Thyroid gland (tissue), 4 donors: ENCODE measurements at regions not wholly inside any gene's neighbourhood (a gene's known extent, or its start where the extent isn't known, plus 50 kb on each side); places are given as distances from the start of the nearest gene placed in this dataset.

Experiments
- DNase-seq, 2 donors: peaks; one replicate each; pipeline ENCODE4 v3.0.0-alpha.2; 2019
- H3K27ac ChIP-seq, 3 donors: fragments of 200-600 bp; sonication (generic); 1 replicate in 2 of 3; 2 replicates in 1 of 3; pipeline ENCODE4 v1.5.1; 2016 to 2019; ENCODE audit warnings: mild to moderate bottlenecking in 1 of 3, moderate library complexity in 1 of 3
- H3K27me3 ChIP-seq: fragments of 200-600 bp; sonication (generic); one replicate; pipeline ENCODE4 v1.5.1; 2019
- H3K36me3 ChIP-seq, 2 donors: fragments of 200-600 bp; sonication (generic); one replicate each; pipeline ENCODE4 v1.5.1; 2016 to 2019
- H3K4me1 ChIP-seq, 2 donors: fragments of 200-600 bp; sonication (generic); one replicate each; pipeline ENCODE4 v1.5.1; 2017 to 2019
- H3K4me3 ChIP-seq, 3 donors: fragments of 200-600 bp; sonication (generic); replicated peaks in 1 of 3; 1 replicate in 2 of 3; 2 replicates in 1 of 3; pipeline ENCODE4 v1.5.1; 2016; ENCODE audit warnings: mild to moderate bottlenecking in 1 of 3
- H3K9me3 ChIP-seq: fragments of 200-600 bp; sonication (generic); one replicate; pipeline ENCODE4 v1.5.1; 2017
- POLR2A ChIP-seq, 2 donors: fragments of 450-650 bp; IDR thresholded peaks; one replicate each; pipeline ENCODE4 v1.6.1; 2017; ENCODE audit warnings: antibody characterized with exemption in 2 of 2, mild to moderate bottlenecking in 2 of 2, moderate library complexity in 1 of 2
- whole genome bisulfite sequencing, 2 donors: methylation state at CpG; one replicate each; pipeline ENCODE4 v1.1.5; 2017; 5-methylcytosine and 5-hydroxymethylcytosine counted together
- intact Hi-C: fragments of 100-400 bp; cut with DNase I; formaldehyde crosslinking; loops from one replicate; pipeline ENCODE4 v1.15.1; 2023
- TF ChIP-seq, protein P1 (sequence below), 6 experiments: fragments of 200-600 bp in 3 of 6; fragments of 450-650 bp in 3 of 6; sonication (generic) in 3 of 6; IDR thresholded peaks; one replicate each; pipeline ENCODE4 v1.5.1; 2016 to 2019; ENCODE audit warnings: antibody characterized with exemption in 6 of 6, mild to moderate bottlenecking in 2 of 6, inconsistent platforms in 1 of 6, moderate library complexity in 1 of 6

DNA sequence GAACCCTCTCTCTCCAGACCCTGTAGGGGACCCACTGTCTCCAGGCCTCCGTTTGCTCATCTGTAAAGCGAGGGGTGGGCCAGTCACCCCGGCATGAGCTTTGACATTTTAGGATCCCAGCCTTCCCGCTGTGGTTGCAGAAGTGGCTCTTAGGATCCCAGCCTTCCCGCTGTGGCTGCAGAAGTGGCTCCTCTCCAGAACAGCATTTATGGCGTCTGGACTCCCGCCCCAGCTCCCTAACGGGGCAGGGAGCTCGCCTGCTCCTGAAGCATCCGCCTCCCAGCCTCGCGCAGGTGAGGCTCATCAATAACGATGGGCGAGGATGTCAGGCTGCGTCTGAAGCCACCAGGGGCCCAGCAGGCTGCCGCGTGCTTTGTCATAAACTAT, 222.3 kb upstream of the TNRC6C start:
- H3K4me3 ChIP-seq, result no peak overlapping the region
- peak; percentile 13 to 35 for DNase-seq

DNA sequence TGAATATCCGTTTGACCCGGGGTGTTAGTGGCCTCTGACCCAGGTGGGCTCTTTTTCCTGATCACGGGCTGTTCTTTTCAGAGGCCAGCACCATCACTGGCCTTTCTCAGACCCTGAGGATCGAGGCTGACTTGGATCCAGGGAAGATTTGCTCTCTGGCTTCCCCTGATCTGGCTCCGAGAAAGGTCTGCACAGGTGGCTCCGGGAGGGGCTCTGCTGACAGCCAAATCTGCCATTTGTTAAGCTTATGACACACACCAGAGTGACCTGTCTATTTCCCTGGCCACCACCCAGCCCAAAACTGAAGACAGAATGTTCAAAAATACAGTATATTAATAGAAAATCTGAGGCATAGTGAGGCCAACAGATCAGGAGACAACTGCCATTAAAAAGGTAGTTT, 221.8 kb upstream of the TNRC6C start:
- Histone ChIP-seq H3K27ac (peak overlapping the region in 2 of 3 donors; percentile 73 to 77), H3K4me3 (no peak overlapping the region), H3K4me1 (peaks cover 27 to 40% of the 10 kb centered on the region in 2 donors), H3K9me3 (no peaks in the 10 kb centered on the region), H3K36me3 (no peaks in the 10 kb centered on the region), H3K27me3 (no peaks in the 10 kb centered on the region)
- intact Hi-C loops, result no loop called here
- no peak for TF ChIP-seq POLR2A (IDR thresholded peaks at IDR 0.05)
- TF ChIP-seq, protein P1, sequence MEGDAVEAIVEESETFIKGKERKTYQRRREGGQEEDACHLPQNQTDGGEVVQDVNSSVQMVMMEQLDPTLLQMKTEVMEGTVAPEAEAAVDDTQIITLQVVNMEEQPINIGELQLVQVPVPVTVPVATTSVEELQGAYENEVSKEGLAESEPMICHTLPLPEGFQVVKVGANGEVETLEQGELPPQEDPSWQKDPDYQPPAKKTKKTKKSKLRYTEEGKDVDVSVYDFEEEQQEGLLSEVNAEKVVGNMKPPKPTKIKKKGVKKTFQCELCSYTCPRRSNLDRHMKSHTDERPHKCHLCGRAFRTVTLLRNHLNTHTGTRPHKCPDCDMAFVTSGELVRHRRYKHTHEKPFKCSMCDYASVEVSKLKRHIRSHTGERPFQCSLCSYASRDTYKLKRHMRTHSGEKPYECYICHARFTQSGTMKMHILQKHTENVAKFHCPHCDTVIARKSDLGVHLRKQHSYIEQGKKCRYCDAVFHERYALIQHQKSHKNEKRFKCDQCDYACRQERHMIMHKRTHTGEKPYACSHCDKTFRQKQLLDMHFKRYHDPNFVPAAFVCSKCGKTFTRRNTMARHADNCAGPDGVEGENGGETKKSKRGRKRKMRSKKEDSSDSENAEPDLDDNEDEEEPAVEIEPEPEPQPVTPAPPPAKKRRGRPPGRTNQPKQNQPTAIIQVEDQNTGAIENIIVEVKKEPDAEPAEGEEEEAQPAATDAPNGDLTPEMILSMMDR (IDR thresholded peaks at IDR 0.05), result no peak
- 81 to 86% methylated on average over 4 to 6 of the region's 6 CpGs for WGBS, 2 donors
- DNase-seq, result no peak

More for the DNA sequence above, 222.3 kb upstream of the TNRC6C start:
- TF ChIP-seq, protein P1 (IDR thresholded peaks at IDR 0.05), result no peak
- TF ChIP-seq POLR2A (IDR thresholded peaks at IDR 0.05), result no peak
- intact Hi-C loops, result no loop called here
- Histone ChIP-seq H3K9me3 (no peaks in the 10 kb centered on the region), H3K36me3 (no peaks in the 10 kb centered on the region), H3K27ac (peak overlapping the region; percentile 15 to 77 (median 73)), H3K4me1 (peaks cover 27 to 40% of the 10 kb centered on the region in 2 donors), H3K27me3 (no peaks in the 10 kb centered on the region)
- 45 to 55% methylated on average over 12 to 17 of the region's 17 CpGs for WGBS, 2 donors

DNA sequence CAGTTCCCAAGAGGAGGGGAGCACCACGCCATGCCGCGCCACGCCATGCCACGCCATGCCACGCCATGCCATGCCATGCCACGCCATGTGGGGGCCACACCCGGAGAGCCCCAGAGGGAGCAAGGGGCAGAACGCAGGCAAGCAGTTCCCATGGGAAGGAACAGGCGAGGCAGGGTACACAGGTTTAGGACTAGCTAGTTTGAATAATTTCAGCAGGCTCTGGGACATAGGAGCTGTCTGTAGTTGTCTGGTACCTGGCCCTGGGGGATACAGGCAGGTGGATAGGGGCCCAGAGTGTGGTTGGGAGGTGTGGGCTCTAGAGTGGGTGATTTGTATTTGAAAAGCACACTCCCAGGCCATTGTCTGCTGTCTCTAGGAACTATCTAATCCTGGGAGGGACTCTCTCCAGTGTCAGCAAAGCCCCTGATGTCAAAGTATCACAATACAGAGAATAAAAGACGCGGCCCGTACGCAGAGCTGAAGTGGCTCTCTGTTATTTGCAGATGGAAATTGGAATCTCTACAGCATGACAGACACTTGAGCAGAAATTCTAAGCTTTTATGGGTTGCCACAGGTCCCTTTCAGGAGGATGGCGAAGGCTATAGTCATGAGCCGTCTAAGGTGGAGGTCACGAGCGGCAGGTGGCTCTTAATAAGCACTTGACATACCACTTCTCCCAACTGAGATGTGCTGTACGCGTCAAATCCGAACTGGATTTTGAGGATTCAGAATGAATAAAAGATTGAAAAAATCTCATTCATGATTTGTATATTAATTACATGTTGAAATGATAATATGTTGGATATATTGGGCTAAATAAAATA, 220.8 kb upstream of the TNRC6C start:
- Histone ChIP-seq H3K36me3 (no peaks in the 10 kb centered on the region), H3K4me3 (no peak overlapping the region), H3K27ac (no peak overlapping the region), H3K4me1 (peaks cover 27 to 40% of the 10 kb centered on the region in 2 donors), H3K9me3 (no peaks in the 10 kb centered on the region), H3K27me3 (no peaks in the 10 kb centered on the region)
- TF ChIP-seq, protein P1 (IDR thresholded peaks at IDR 0.05), result no peak
- TF ChIP-seq POLR2A (IDR thresholded peaks at IDR 0.05), result no peak
- intact Hi-C loops, result no loop called here
- 83 to 89% methylated on average over 21 of the region's 21 CpGs for WGBS, 2 donors
- peak in 1 of 2 donors; percentile 27 for DNase-seq

DNA sequence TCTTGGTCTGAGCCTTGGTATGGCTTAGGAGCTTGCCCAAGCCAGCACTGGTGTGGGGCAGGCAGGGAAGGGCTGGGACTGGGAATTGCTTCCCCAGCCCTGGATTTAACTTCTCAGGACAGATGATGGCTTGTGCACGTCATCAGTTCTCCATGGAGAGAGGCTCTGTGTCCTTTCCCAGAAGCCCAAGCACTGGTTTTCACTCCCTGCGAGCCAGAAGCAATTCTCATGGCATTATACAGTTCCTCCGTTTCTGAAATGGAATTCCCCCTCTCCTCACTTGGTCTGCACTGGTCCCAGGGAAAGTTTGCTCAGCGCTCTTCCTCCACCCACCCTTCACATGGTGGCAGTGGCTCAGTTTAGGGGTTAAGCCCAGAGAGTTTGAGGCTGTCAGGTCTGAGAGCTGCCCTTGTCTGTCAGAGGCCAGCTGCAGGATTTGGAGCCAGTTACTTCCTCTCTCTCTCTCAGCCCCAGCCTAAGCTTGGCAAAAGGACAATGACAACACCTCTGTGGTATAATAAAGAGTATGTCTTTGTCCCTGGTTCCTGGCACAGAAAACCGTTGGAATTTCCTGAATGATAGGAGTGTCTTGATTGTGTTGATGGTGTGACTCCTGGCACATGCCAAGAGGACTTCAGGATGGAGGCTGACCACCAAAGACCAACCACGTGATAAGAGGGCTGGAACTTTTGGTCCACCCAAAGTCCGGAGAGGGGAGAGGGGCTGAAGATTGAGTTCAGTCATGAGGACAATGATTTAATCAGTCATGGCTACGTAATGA, 219.6 kb upstream of the TNRC6C start:
- TF ChIP-seq, protein P1 (IDR thresholded peaks at IDR 0.05), result no peak
- TF ChIP-seq POLR2A (IDR thresholded peaks at IDR 0.05), result no peak

More for the DNA sequence above, 219.6 kb upstream of the TNRC6C start:
- Histone ChIP-seq H3K36me3 (no peaks in the 10 kb centered on the region), H3K27ac (peak overlapping the region; percentile 23 to 43 (median 35)), H3K27me3 (no peaks in the 10 kb centered on the region), H3K9me3 (no peaks in the 10 kb centered on the region), H3K4me1 (peaks cover 22 to 36% of the 10 kb centered on the region in 2 donors), H3K4me3 (no peak overlapping the region)
- DNase-seq, result peak in 1 of 2 donors; percentile 14
- 65 to 66% methylated on average over 8 of the region's 8 CpGs for WGBS, 2 donors
- intact Hi-C loops, result no loop called here
